Astrocyte of the cerebellum (primary cell): ENCODE measurements at regions not wholly inside any gene's neighbourhood (a gene's known extent, or its start where the extent isn't known, plus 50 kb on each side); places are given as distances from the start of the nearest gene placed in this dataset.

Experiments used
- DNase-seq: peaks from one replicate; pipeline ENCODE4 v3.0.0-alpha.2; 2011; ENCODE audit warnings: low read depth
- H3K4me3 ChIP-seq: 2 replicates; pipeline ENCODE4 v1.5.1; 2011; ENCODE audit warnings: mild to moderate bottlenecking, low read depth, low read length, moderate library complexity
- CTCF ChIP-seq: IDR thresholded peaks from 2 replicates; pipeline ENCODE4 v1.5.1; 2012; ENCODE audit warnings: low read length, low read depth, moderate library complexity, mild to moderate bottlenecking; ENCODE audit errors: missing control alignments
- in situ Hi-C: cut with HindIII; loops from 2 replicates; pipeline ENCODE4 v1.10.0; 2017; ENCODE audit warnings: low sequenced_read_pairs

- no peak overlapping the region for H3K4me3 ChIP-seq
- in situ Hi-C loops: no loop called here
- no peak for DNase-seq
- TF ChIP-seq CTCF: no peak
Measured at GRCh38 chr3:3675186-3675585, 124.0 kb upstream of the LRRN1 start.

GRCh38 chr3:3666664-3667063, 132.6 kb upstream of the LRRN1 start:
- in situ Hi-C loops: no loop called here
- no peak overlapping the region for H3K4me3 ChIP-seq
- no peak for TF ChIP-seq CTCF
- no peak for DNase-seq

GRCh38 chr3:3665961-3666640, 133.1 kb upstream of the LRRN1 start:
- H3K4me3 ChIP-seq: no peak overlapping the region
- in situ Hi-C loops: no loop called here
- DNase-seq: no peak
- no peak for TF ChIP-seq CTCF

GRCh38 chr3:3665546-3665945, 133.7 kb upstream of the LRRN1 start:
- in situ Hi-C loops: no loop called here

GRCh38 chr3:3664935-3665334, 134.3 kb upstream of the LRRN1 start:
- TF ChIP-seq CTCF: no peak
- in situ Hi-C loops: no loop called here
- H3K4me3 ChIP-seq: no peak overlapping the region
- peak; percentile 82 for DNase-seq

More at GRCh38 chr3:3665546-3665945, 133.7 kb upstream of the LRRN1 start:
- no peak overlapping the region for H3K4me3 ChIP-seq
- no peak for TF ChIP-seq CTCF
- DNase-seq: no peak

GRCh38 chr3:3662610-3663009, 136.6 kb upstream of the LRRN1 start:
- no peak for DNase-seq
- in situ Hi-C loops: no loop called here
- no peak for TF ChIP-seq CTCF

More at GRCh38 chr3:3662610-3663009, 136.6 kb upstream of the LRRN1 start:
- H3K4me3 ChIP-seq: no peak overlapping the region
